ENCODE measurements at regions not wholly inside any gene's neighbourhood (a gene's known extent, or its start where the extent isn't known, plus 50 kb on each side); places are given as distances from the start of the nearest gene placed in this dataset.

GRCh38 chr2:150732491-150732890, 245.0 kb upstream of the RND3 start:
- DNase-seq (ENCODE audit: extremely low read depth, low read depth, low spot score) = no peak

- no peak for DNase-seq (ENCODE audit: extremely low read depth, low read depth, low spot score)
Observed at GRCh38 chr2:150732064-150732463, 244.6 kb upstream of the RND3 start.

GRCh38 chr2:150729495-150729955, 242.1 kb upstream of the RND3 start:
- DNase-seq (ENCODE audit: extremely low read depth, low read depth, low spot score) = no peak

GRCh38 chr2:150718280-150718679, 230.8 kb upstream of the RND3 start:
- DNase-seq (ENCODE audit: extremely low read depth, low read depth, low spot score) = no peak

GRCh38 chr2:150716186-150716585, 228.7 kb upstream of the RND3 start:
- no peak for DNase-seq (ENCODE audit: extremely low read depth, low read depth, low spot score)

- DNase-seq (ENCODE audit: extremely low read depth, low read depth, low spot score) = no peak
Observed at GRCh38 chr2:150715501-150715900, 228.0 kb upstream of the RND3 start.

- DNase-seq (ENCODE audit: extremely low read depth, low read depth, low spot score) = no peak
Observed at GRCh38 chr2:150710916-150711315, 223.4 kb upstream of the RND3 start.

GRCh38 chr2:150710041-150710440, 222.6 kb upstream of the RND3 start:
- DNase-seq (ENCODE audit: extremely low read depth, low read depth, low spot score) = no peak

- no peak for DNase-seq (ENCODE audit: extremely low read depth, low read depth, low spot score)
Observed at GRCh38 chr2:150706561-150706960, 219.1 kb upstream of the RND3 start.

- no peak for DNase-seq (ENCODE audit: extremely low read depth, low read depth, low spot score)
Observed at GRCh38 chr2:150705767-150706166, 218.3 kb upstream of the RND3 start.

GRCh38 chr2:150705357-150705756, 217.9 kb upstream of the RND3 start:
- no peak for DNase-seq (ENCODE audit: extremely low read depth, low read depth, low spot score)

- no peak for DNase-seq (ENCODE audit: extremely low read depth, low read depth, low spot score)
Observed at GRCh38 chr2:150702791-150703190, 215.3 kb upstream of the RND3 start.

- no peak for DNase-seq (ENCODE audit: extremely low read depth, low read depth, low spot score)
Observed at GRCh38 chr2:150700666-150701580, 213.5 kb upstream of the RND3 start.

GRCh38 chr2:150699218-150699617, 211.8 kb upstream of the RND3 start:
- DNase-seq (ENCODE audit: extremely low read depth, low read depth, low spot score) = no peak

GRCh38 chr2:150698016-150698661, 210.7 kb upstream of the RND3 start:
- no peak for DNase-seq (ENCODE audit: extremely low read depth, low read depth, low spot score)

- DNase-seq (ENCODE audit: extremely low read depth, low read depth, low spot score) = no peak
Observed at GRCh38 chr2:150697596-150697995, 210.1 kb upstream of the RND3 start.

- no peak for DNase-seq (ENCODE audit: extremely low read depth, low read depth, low spot score)
Observed at GRCh38 chr2:150695451-150696135, 208.1 kb upstream of the RND3 start.

- no peak for DNase-seq (ENCODE audit: extremely low read depth, low read depth, low spot score)
Observed at GRCh38 chr2:150693556-150693955, 206.1 kb upstream of the RND3 start.

GRCh38 chr2:150690870-150691269, 203.4 kb upstream of the RND3 start:
- no peak for DNase-seq (ENCODE audit: extremely low read depth, low read depth, low spot score)

- no peak for DNase-seq (ENCODE audit: extremely low read depth, low read depth, low spot score)
Observed at GRCh38 chr2:150690261-150690660, 202.8 kb upstream of the RND3 start.

GRCh38 chr2:150689590-150689989, 202.1 kb upstream of the RND3 start:
- no peak for DNase-seq (ENCODE audit: extremely low read depth, low read depth, low spot score)

Measured in glomerular endothelial cell (primary cell).